ENCODE measurements at regions not wholly inside any gene's neighbourhood (a gene's known extent, or its start where the extent isn't known, plus 50 kb on each side); places are given as distances from the start of the nearest gene placed in this dataset.

DNA sequence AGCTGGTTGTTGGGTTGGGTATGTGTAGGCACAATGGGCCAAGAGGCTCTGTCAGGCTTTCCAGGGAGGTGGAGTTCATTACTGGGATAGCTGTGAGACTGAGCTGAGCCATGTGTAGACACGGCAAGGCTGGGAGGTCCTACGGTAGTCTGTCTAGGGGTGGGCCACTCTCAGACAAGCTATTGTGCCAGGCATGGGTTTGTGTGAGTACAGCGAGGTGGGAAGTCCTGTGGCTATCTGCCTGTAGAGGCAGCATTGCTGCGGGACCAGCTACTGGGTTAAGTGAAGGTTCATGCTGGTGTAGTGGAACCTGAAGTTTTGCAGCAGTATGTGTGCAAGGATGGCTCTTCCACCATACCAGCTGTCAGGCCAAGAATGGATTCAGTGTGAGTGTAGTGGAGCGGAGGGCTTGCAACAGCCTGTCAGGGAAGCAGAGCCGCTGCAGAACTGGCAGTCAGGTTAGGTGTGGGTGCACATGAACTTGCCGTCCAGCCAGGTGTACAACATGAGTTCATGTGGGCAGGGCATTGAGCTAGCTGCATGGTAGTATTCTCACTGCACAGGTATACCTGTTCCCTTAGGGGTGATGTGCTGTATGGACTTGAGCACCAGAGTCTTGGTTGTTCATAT lies 78.0 kb upstream of the CENPW start:
- Histone ChIP-seq H3K27ac (ENCODE audit: low read depth, low read length) (no peak overlapping the region), H3K4me3 (ENCODE audit: low read depth, low read length) (no peak overlapping the region), H3K9me3 (ENCODE audit: control insufficient read depth, insufficient read depth, low read length) (peaks cover 2% of the 10 kb centered on the region), H3K27me3 (ENCODE audit: control insufficient read depth, insufficient read depth, low read length) (no peaks in the 10 kb centered on the region), H3K4me1 (ENCODE audit: control insufficient read depth, insufficient read depth, low read length) (no peaks in the 10 kb centered on the region), H3K36me3 (ENCODE audit: control insufficient read depth, insufficient read depth, low read length) (no peaks in the 10 kb centered on the region)
- WGBS (ENCODE audit: insufficient coverage) = over 99% methylated on average over 7 of the region's 7 CpGs
- no peak for DNase-seq (ENCODE audit: low read depth in 4 of 6, low spot score in 6 of 6)

- no peaks in the 10 kb centered on the region for H3K36me3 ChIP-seq (ENCODE audit: control insufficient read depth, insufficient read depth, low read length)
- no peaks in the 10 kb centered on the region for H3K27me3 ChIP-seq (ENCODE audit: control insufficient read depth, insufficient read depth, low read length)
- no peaks in the 10 kb centered on the region for H3K4me1 ChIP-seq (ENCODE audit: control insufficient read depth, insufficient read depth, low read length)
- peaks cover 2% of the 10 kb centered on the region for H3K9me3 ChIP-seq (ENCODE audit: control insufficient read depth, insufficient read depth, low read length)
- WGBS (ENCODE audit: insufficient coverage) = no CpG with 5 or more reads among the region's 1 CpG
- no peak for DNase-seq (ENCODE audit: low read depth in 4 of 6, low spot score in 6 of 6)
- no peak overlapping the region for H3K4me3 ChIP-seq (ENCODE audit: low read depth, low read length)
- no peak overlapping the region for H3K27ac ChIP-seq (ENCODE audit: low read depth, low read length)
Observed at GRCh38 chr6:126264265-126264664, 75.7 kb upstream of the CENPW start.

DNA sequence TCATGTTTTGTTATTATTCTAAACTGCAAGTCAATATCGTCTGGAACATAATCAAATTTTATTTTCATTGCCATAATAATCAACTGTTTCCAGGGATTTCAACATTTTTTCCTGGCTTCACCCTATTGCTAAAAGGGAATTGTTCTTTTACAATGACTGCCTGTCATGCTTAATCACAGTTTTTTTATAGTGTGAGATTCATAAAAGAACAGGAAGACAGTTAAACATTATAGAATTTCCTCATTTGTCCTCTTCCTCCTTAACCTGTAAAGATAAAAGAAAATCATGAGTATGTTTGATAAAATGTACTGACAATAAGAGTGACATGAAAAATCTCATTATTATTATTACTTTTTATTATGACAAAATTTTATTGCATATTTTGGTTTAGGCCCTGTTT lies 73.3 kb upstream of the CENPW start:
- H3K4me1 ChIP-seq (ENCODE audit: control insufficient read depth, insufficient read depth, low read length) = no peaks in the 10 kb centered on the region
- H3K9me3 ChIP-seq (ENCODE audit: control insufficient read depth, insufficient read depth, low read length) = no peaks in the 10 kb centered on the region
- DNase-seq (ENCODE audit: low read depth in 4 of 6, low spot score in 6 of 6) = no peak
- H3K36me3 ChIP-seq (ENCODE audit: control insufficient read depth, insufficient read depth, low read length) = no peaks in the 10 kb centered on the region
- no peak overlapping the region for H3K4me3 ChIP-seq (ENCODE audit: low read depth, low read length)
- no CpG with 5 or more reads among the region's 1 CpG for WGBS (ENCODE audit: insufficient coverage)
- H3K27me3 ChIP-seq (ENCODE audit: control insufficient read depth, insufficient read depth, low read length) = no peaks in the 10 kb centered on the region
- no peak overlapping the region for H3K27ac ChIP-seq (ENCODE audit: low read depth, low read length)

- WGBS (ENCODE audit: insufficient coverage) = no CpG with 5 or more reads among the region's 1 CpG
- Histone ChIP-seq H3K4me1 (ENCODE audit: control insufficient read depth, insufficient read depth, low read length) (no peaks in the 10 kb centered on the region), H3K36me3 (ENCODE audit: control insufficient read depth, insufficient read depth, low read length) (no peaks in the 10 kb centered on the region), H3K9me3 (ENCODE audit: control insufficient read depth, insufficient read depth, low read length) (no peaks in the 10 kb centered on the region), H3K27ac (ENCODE audit: low read depth, low read length) (no peak overlapping the region), H3K4me3 (ENCODE audit: low read depth, low read length) (no peak overlapping the region), H3K27me3 (ENCODE audit: control insufficient read depth, insufficient read depth, low read length) (no peaks in the 10 kb centered on the region)
- peak in 1 of 6 donors; percentile 12 for DNase-seq (ENCODE audit: low read depth in 4 of 6, low spot score in 6 of 6)
Observed at GRCh38 chr6:126267626-126268025, 72.3 kb upstream of the CENPW start.

DNA sequence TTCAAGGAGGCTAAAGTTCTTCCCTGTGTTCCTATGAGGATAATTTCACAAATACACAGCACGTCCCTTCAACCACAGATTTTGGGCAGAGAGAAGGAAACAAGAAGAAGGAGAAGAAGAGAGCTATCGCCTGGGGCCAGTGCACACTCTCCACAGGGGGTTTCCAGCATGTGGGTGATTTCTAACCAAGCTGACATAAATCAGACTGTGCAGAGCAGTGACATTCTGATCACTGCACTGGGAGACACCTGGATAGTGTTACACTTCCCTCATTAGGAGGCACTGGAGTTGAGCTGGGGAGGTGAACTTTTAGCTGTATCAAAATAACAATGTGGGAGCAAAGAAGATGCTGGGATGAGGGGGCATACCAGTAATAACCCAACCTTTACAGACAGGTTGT lies 71.8 kb upstream of the CENPW start:
- DNase-seq (ENCODE audit: low read depth in 4 of 6, low spot score in 6 of 6) = no peak
- no peak overlapping the region for H3K4me3 ChIP-seq (ENCODE audit: low read depth, low read length)
- no peaks in the 10 kb centered on the region for H3K4me1 ChIP-seq (ENCODE audit: control insufficient read depth, insufficient read depth, low read length)
- no peak overlapping the region for H3K27ac ChIP-seq (ENCODE audit: low read depth, low read length)
- H3K36me3 ChIP-seq (ENCODE audit: control insufficient read depth, insufficient read depth, low read length) = no peaks in the 10 kb centered on the region
- no CpG with 5 or more reads among the region's 2 CpGs for WGBS (ENCODE audit: insufficient coverage)
- no peaks in the 10 kb centered on the region for H3K27me3 ChIP-seq (ENCODE audit: control insufficient read depth, insufficient read depth, low read length)
- H3K9me3 ChIP-seq (ENCODE audit: control insufficient read depth, insufficient read depth, low read length) = no peaks in the 10 kb centered on the region

DNA sequence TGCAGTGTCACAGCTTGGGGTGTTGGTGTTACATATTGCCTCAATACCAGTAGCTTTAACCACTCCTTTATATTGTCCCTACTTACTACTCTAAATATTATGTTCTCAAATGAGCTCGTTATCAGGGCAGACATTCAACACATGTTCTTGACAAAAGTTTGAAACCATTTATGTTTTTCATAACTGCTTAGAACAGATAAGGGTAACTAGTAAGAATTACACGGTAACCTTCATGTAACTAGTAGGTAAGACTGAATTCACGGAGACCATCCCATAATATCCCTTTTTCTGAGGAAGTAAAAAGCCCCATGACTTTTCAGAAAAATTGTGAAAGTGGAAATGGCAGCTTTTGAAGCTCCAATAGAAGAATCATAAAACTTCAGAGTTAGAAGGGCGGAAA lies 59.6 kb upstream of the CENPW start:
- no peak for DNase-seq (ENCODE audit: low read depth in 4 of 6, low spot score in 6 of 6)
- no peaks in the 10 kb centered on the region for H3K9me3 ChIP-seq (ENCODE audit: control insufficient read depth, insufficient read depth, low read length)
- H3K27ac ChIP-seq (ENCODE audit: low read depth, low read length) = no peak overlapping the region
- WGBS (ENCODE audit: insufficient coverage) = no CpG with 5 or more reads among the region's 4 CpGs
- no peaks in the 10 kb centered on the region for H3K4me1 ChIP-seq (ENCODE audit: control insufficient read depth, insufficient read depth, low read length)
- H3K4me3 ChIP-seq (ENCODE audit: low read depth, low read length) = no peak overlapping the region
- no peaks in the 10 kb centered on the region for H3K27me3 ChIP-seq (ENCODE audit: control insufficient read depth, insufficient read depth, low read length)
- H3K36me3 ChIP-seq (ENCODE audit: control insufficient read depth, insufficient read depth, low read length) = no peaks in the 10 kb centered on the region

DNA sequence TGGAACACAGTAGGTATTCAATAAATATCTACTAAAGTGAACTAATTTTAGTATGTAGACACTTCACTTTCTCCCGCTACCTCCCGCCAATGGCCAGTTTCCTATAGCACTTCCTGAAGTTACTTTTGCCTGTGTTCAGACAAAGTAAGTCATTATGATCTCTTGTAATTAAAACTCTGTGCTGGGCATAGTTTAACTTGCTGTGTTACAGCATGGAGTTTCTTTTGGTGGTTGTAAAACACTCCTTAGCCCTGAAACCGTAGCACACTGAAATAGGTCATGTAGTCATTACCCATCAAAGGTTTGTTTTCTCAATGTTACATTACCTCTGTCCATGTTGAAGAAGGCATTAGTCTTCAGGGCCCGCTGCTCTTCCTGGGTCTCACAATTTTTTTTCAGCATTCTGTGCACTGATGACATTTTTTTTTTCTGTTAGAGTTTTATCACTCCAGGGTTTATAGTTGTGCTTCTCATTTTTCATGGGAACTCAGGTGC lies 54.0 kb upstream of the CENPW start:
- no peaks in the 10 kb centered on the region for H3K4me1 ChIP-seq (ENCODE audit: control insufficient read depth, insufficient read depth, low read length)
- DNase-seq (ENCODE audit: low read depth in 4 of 6, low spot score in 6 of 6) = no peak
- WGBS (ENCODE audit: insufficient coverage) = no CpG with 5 or more reads among the region's 4 CpGs
- H3K27me3 ChIP-seq (ENCODE audit: control insufficient read depth, insufficient read depth, low read length) = no peaks in the 10 kb centered on the region
- H3K9me3 ChIP-seq (ENCODE audit: control insufficient read depth, insufficient read depth, low read length) = no peaks in the 10 kb centered on the region
- no peak overlapping the region for H3K27ac ChIP-seq (ENCODE audit: low read depth, low read length)
- H3K36me3 ChIP-seq (ENCODE audit: control insufficient read depth, insufficient read depth, low read length) = no peaks in the 10 kb centered on the region
- H3K4me3 ChIP-seq (ENCODE audit: low read depth, low read length) = no peak overlapping the region

Measured in spinal cord (tissue), 9 donors.